ENCODE measurements at regions not wholly inside any gene's neighbourhood (a gene's known extent, or its start where the extent isn't known, plus 50 kb on each side); places are given as distances from the start of the nearest gene placed in this dataset.
"Not testable (repeated sequence)": the region's sequence is repeated elsewhere in the genome, so short reads cannot be mapped to it uniquely, and the experiment has no call there.

DNA sequence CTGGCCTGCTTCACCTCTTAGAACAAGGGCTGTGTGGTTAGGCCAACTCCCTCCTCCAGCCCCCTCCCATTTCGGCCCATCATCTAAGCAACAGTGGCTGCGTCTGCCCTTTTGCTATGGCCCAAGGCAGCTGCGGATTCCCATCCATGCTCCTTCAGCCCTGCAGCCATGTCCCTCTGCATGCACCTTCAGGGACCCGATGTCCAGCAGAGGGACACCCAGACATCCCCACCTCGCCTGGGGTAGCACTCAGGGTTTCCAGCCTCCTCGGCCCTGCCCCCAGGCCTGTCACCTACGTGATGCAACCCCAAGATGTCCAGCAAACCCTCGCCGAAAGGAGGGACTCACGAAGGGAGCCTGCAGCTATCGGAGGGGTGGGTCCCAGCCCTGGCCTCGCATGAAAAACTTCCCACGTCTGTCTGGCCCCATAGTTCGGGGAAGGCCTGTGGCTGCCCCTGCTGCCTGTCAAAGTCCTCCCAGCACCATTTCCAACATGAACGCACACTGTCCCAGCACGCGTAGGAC lies 194.4 kb downstream of the CTTN start:
- DNase-seq (ENCODE audit: low spot score) = no peak

DNA sequence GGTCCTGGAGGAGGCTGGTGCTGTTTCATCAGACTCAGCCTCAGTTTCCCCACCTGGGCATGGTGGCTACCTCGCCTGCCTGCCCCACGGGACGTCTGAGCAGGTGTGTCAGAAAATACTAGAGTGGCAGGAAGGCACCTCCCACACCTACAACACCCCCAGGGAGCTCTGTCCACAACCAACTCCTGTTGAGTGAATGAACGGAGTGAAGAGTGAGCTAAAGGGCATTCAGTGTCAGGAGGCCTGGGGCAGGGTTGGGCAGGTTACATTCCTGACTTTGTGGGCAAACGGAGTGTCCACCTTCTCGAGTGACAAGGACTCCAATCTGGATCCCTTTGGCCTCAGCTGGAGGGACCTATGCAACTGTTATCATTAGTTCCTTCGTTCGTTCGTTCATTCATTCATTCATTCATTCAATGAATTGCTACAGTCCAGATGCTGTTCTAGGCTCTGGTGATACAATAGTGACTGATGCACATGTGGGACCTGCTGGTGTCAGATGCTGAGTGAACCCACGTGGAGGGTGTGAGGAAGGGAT lies 195.2 kb downstream of the CTTN start:
- no peak for DNase-seq (ENCODE audit: low spot score)

DNA sequence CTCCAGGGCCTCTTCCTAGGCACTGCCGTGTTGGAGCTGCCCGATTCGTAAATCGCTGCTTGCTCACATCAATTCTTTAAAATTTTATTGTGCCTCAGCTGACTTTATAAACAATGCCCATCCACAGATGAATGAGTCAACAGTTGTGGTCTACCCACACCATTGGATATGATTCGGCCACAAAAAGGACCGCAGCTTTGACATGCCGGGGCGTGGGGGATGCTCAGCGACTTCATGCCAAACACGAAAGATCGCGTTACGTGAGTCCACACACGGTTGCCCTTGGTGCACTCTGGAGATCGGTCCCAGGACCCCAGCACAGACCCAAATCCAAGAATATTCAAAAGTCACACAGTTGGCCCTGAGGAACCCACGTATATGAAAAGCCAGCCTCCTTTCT lies 195.7 kb downstream of the CTTN start:
- DNase-seq (ENCODE audit: low spot score) = no peak

DNA sequence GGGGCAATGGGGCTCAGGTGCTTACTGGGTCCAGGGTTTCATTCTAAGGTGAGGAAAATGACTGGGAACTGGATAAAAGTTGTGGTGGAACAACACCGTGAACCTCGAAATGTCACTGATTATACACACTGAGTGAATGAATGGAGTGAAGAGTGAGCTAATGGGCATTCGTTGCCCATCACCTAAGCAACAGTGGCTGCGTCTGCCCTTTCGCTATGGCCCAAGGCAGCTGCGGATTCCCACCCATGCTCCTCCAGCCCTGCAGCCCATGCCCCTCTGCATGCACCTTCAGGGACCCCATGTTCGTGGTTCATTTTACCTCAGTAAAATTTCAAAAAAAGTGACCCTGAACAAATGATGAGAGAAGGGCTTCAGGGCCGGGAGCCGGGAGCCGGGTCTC lies 196.3 kb downstream of the CTTN start:
- no peak for DNase-seq (ENCODE audit: low spot score)

DNA sequence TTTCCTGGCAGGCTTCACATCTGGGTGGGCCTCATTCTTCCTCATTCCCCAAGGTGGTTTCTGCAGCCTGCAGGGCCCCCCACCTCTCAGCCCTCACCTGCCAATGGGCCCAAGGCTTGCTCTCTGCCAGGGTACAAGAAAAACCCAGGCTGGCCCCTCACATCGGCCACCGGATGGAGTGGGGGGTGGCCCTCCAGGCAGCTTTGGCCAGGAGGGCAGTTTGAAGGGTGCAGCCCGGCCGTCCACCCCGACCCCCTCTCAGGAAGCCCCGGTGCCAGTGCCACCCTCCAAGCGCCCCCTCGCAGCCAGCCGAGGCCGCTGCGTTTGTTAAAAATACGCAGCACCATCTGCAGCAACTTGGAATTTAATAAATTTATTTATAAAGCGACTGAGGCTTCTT lies 196.7 kb downstream of the CTTN start:
- DNase-seq (ENCODE audit: low spot score) = no peak

DNA sequence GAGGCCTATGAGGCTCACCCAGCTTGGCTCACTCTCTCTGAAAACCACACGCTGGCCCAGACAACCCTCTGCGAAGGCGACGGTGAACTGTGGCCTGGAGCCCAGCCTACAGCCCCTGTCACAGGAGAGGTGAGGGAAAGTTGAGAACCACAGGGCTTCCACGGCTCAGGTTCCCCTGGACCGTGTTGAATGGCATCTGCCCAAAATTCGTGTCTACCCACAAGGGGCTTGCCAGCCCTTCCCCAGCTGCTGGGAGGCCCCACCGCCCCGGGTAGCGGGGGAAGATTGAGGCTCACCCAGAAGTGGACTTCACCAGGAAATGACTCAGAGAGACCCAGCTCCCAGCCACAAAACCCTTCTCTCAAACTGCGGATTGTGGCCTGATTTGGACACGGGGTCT lies 197.1 kb downstream of the CTTN start:
- DNase-seq (ENCODE audit: low spot score) = no peak

DNA sequence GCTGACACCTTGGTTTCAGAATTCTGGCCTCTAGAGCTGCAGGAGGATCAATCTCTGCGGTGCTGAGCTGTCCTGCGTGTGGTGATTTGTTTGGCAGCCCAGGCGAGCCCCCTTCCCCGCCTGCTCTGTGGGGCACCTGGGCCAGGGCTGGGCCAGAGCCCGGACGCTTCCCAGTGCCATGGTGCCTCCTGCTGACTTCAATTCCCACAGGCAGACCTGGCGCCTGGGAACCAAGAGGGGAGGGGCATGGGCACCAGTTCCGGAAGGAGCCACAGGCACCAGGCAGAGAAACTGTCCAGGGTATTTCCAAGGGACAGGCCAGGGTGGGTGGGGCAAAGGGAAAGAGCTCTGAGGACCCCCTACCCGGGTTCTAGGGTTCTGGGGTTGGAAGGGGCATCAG lies 197.8 kb downstream of the CTTN start:
- no peak for DNase-seq (ENCODE audit: low spot score)

DNA sequence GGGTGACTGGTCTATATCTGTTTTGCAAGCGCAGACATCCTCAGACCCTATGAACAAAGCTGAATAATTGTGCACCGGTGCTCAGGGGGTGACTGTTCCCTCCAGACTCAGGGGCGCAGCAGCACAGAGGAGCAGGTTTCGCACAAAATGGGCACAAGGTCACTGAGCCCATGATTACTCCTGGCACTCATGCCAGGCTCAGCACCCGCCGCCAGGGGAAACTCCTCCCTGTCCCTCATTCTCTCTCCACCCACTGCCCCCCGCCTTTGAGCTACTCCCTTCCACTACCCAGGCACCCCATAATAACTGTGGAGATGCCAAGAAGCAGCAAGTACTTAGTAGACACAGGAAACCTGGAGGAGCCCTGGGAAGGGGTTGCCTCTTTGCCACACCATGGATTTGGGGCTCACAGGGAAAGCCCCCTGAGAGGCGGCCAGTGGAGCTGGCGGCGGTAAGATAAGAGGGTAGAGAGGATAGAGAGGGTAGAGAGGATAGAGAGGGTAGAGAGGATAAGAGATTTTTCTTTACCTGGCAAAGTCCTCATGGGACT lies 198.8 kb downstream of the CTTN start:
- DNase-seq (ENCODE audit: low spot score) = no peak

DNA sequence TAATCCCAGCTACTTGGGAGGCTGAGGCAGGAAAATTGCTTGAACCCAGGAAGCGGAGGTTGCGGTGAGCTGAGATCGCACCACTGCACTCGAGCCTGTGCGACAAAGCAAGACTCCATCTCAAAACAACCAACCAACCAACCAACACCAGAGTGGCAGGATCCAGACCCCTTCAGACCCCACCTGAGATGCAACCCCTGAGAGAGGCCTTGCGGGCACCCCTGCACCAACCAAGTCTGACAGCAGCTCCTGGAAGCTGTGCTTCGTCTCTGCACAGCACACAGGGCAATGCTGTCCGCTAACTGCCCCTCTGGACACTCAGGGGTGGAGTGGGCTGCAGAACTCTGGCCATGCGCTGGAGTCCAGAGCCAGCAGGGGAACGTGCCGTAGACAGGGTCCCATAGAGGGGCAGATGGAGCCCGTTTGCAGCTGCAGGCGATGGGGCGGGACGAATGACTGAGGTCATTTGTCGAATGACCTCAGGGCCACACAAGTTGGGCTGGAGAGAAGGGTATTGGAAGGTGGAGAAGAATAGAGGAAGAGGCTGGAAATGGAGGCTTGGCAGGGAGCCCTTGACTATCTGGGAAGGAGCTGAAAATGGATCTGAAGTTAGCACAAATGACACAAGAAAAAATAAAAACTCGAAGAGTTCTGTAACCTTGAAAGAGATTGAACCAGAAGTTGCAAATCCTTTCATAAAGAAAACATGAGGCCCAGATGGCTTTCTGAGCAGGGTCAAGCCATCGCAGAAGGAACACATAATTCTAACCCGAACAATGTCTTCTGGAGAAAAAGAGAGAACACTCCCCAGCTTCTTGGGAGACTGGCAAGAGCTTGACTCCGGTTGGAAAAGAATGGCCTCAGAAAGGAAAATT lies 199.7 kb downstream of the CTTN start:
- no peak for DNase-seq (ENCODE audit: low spot score)

DNA sequence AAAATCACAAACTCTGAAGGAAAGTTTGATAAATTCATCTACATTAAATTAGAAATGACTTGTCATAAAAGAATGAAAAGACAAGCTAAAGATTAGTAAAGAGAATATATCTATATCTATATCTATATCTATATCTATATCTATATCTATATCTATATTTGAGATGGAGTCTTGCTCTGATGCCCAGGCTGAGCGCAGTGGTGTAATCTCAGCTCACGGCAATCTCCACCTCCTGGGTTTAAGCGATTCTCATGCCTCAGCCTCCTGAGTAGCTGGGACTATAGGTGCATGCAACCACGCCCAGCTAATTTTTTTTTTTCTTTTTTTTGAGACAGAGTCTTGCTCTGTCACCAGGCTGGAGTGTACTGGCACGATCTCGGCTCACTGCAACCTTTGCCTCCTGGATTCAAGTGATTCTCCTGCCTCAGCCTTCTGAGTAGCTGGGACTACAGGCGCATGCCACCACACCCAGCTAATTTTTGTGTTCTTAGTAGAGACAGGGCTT lies 202.6 kb downstream of the CTTN start:
- not testable (repeated sequence) for DNase-seq (ENCODE audit: low spot score)

DNA sequence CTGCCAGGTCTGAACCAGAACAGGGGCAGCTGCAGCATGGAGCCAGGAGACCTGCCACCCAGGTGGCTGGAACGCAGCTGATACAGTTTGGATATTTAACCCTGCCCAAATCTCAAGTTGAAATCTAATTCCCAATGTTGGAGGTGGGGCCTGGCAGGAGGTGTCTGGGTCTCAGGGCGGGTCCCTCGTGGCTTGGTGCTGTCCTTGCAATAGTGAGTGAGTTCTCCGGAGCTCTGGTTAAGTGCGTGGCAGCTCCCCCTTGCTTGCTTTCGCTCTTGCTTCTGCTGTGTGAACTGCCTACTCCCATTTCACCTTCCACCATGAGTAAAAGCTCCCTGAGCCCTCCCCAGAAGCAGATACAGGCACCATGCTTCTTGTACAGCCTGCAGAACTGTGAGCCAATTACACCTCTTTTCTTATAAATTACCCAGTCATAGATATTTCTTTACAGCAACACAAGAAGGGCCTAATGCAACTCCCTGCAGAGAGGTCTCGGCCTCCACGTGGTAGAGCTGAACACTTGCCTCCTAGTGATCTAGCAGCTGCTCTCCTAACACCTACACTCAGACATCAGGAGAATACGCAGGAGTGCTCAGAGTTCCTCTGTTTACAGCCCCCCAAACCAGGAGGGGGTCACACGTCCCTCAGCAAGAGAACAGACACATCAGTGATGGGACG lies 203.7 kb downstream of the CTTN start:
- DNase-seq (ENCODE audit: low spot score) = no peak

DNA sequence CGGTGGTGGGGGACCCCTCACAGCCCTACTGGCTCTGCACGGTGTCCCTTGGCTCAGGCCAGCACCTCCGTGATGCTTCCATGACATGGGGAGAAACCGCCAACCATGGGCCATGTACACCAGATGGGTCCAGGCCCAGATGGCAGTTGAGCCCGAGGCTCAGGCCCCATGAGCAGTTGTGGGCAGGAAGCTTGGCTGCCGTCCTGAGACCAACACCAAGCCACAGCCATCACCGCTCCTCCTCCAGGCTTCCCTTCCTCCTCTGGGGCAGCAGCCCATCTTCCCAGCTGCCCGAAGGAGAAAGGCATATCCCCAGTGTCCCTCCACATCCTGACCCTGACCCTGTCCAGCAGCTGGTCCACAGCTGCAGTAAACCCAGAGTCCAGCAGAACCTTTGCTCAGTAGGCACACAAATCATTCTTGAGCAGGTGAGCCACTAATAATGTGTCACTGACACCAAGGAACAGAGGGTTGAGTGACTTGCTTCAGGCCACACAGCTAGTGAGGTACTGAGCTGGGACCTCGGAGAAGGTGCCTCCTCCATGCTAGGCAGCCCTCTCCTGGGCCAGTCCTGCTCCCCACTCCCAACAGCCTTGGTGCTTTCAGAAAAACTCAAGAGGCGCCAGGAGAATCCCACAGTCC lies 204.9 kb downstream of the CTTN start:
- no peak for DNase-seq (ENCODE audit: low spot score)

DNA sequence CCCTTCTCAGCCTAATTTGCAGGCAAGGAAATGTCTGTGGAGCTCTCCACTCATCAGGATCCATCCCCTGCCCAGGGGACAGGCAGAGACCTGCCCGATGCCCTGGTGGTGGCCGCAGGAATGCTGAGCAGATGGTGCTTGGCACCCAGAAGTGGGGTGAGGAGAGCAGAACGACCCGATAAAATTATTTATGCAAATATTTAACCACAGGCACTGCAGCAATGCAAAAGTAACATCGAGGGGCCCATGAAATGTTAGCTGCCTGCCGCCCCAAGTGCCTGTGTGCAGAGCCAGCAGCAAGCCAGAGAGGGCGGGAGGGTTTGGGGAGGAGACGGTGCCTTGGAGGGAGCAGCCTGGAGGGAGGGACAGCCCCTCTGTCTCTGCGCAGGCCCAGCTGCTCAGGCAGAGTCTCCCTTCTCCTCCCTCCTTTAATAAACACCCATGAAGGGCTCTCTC lies 205.5 kb downstream of the CTTN start:
- DNase-seq (ENCODE audit: low spot score) = no peak

DNA sequence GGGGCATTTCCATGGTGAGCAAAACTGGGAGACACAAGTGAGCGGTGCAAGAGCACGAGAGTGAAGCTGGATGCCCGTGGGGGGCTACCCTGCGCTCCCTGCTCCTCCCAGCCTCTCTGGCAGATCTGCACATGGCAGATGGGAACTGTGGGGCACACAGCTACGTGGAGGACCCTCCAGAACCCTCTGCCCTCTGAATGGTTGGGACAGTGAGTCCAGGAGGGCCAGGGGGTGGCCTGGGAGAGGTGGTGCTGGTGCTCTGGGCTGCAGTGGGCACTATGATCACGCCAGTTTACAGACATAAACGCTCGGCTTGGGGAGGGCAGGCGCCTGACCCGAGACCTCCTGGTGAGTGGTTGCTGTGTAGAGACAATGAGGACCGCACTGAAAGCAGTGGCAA lies 205.9 kb downstream of the CTTN start:
- DNase-seq (ENCODE audit: low spot score) = no peak

DNA sequence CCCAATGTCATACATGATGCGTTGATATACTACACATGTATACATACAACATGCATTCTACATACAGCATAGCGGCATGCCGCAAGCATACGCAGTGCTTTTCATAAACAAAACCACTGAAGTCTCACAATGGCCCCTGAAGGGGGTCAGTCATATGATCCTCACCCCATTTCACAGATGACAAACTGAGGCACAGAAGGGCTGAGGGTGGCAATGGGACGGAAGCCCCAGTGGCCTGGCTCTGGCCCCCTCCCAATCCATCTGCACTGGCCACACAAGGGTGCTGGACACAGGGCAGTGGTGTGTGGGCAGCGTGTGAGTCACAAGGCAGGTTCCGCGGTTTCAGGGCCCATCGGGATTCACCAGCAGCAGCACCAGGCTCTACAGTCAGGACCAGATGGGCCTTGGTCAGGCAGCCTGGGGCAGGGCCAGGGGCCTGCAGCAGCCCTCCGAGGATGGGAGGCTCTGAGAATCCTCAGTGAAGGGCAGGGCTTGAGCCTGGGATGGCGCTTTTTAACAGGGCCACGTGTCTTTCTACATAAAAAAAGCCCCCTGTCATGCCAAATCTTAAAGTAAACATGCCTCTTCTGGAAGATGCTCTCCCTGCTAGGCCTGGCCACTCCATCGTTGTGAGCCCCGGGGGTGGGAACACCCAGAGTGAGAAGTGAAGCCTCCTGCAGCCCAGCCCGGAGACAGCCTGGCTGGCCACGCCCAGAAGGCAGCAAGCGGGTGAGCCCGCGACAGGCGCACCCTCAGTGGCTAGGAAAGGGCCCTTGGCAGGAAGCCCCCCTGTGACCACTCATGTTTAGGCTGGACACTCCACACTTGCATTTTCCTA lies 206.5 kb downstream of the CTTN start:
- DNase-seq (ENCODE audit: low spot score) = no peak

DNA sequence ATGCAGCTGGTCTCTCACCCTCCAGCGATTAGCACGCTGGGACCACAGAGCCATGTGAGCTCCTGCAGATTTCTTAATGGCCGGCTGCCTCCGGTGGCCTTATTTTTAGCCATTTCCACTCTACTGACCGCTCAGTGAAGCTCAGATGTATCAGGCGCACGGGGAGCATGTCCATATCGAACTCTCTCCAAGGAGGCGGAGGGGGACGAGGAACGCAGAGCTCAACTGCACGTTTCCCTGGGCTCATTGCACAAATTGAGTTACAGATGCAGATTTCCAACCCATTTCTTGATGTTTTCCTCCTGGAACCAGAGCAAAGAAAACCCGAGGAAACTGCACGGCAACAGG lies 207.1 kb downstream of the CTTN start:
- no peak for DNase-seq (ENCODE audit: low spot score)

DNA sequence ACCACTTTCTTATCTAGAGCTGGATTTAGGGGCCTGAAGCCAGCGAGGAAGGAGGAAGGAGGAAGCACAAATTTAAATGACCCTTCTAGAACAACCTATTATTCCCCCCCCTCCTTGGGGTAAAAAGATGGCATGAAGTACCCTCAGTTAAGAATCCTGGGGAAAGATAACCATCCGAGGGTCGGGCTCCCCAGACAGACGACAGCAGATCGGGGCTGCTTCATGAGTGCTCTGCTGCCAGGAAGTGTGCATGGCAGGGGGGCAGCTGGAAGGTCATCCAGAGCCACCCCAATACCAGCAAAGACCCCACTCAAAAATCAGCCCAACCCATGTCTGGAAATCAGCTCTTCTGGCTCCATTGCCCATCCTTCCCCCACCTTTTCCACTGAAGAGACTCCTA lies 207.5 kb downstream of the CTTN start:
- no peak for DNase-seq (ENCODE audit: low spot score)

DNA sequence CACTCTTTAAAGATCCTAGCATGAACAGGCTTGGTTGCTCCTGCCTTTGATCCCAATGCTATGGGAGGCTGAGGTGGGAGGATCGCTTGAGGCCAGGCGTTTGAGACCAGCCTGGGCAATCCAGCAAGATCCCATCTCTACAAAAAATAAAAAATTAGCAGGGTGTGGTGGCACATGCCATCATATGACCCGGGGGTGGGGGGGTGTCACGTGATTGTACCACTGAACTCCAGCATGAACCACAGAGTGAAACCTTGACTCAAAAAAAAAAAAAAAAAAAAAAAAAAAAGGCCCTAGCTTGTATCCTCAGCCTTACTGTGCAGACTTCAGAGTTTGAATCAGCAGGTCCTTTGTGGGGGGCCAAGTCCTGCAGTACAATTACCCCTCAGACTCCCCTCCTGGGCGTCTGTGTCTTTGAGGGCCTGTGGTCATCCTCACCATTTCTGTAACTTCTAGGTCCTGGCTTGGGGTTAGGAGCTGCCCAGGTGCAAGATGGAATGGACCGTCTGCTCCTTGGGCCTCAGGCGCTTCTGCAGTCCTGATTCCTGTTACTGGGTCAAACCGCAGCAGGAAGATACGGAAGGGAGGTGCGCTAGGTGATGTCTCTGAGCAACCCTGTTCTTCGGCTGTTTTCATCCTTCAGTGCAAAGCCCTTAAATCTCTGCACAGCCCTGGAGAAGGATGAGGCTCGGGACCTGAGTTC lies 208.1 kb downstream of the CTTN start:
- DNase-seq (ENCODE audit: low spot score) = no peak

DNA sequence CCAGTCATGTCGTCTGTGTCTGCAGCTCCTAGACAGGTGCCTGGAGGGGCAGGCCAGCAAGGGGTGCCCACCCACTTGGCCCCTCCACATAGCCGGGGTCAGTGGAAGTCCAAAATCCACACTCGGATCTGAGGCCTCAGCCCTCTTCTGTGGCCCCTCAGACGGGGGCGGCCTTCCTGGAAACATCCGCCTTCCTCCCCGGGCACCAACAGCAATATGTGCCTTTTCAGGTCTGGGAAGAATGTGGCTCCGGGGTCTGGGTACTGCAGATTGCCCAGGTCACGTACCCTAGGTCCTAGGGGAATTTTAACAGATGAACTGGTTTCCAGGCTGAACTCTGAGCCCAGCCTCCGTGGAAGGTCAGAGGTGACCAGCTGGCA lies 208.6 kb downstream of the CTTN start:
- DNase-seq (ENCODE audit: low spot score) = no peak

DNA sequence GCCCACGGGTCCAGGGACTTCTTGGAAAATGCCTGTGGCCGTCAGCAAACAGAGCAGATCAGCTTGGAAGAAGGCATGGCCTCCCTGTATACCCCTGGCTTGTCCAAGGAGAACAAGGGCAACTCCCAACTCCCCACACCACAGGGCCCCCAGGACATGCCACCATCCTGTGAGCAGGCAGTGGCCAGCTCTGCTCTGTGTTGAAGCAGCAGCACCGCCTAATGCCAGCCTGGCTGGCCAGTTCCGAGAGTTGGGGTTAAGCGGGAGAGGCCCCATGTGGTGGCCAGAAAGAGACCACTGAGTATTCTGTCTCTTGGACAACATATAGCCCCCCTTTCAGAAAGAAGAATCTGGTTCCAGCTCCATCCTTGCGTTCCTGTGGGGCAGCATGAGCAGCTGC lies 209.2 kb downstream of the CTTN start:
- no peak for DNase-seq (ENCODE audit: low spot score)

Measured in hepatic stellate cell (primary cell).